HG03575 (cell line): ENCODE measurements at regions not wholly inside any gene's neighbourhood (a gene's known extent, or its start where the extent isn't known, plus 50 kb on each side); places are given as distances from the start of the nearest gene placed in this dataset.
"Not testable (repeated sequence)": the region's sequence is repeated elsewhere in the genome, so short reads cannot be mapped to it uniquely, and the experiment has no call there.

Experiments
- ATAC-seq: cut with Tn5 transposase; IDR thresholded peaks from one replicate; pipeline ENCODE4 v1.9.1; 2021; ENCODE audit not compliant: unreplicated experiment, insufficient number of reproducible peaks, low FRiP score; ENCODE audit errors: extremely low read depth

DNA sequence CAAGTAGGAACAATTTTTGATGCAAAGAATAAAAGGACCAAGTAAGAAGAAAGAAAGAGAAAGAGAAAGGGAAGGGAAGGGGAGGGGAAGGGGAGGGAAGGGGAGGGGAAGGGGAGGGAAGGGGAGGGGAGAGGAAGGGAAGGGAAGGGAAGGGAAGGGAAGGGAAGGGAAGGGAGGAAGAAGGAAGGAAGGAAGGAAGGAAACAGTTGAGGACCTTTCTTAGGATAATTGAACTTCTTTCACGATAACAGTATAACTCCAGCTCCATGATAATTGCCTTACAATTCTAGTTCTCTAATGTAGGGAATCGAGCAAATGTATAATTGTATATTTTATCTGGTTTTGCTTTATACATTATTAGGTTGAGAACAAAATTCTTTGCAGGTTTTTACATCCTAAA lies 556.2 kb upstream of the PCDH10 start:
- ATAC-seq = no peak

DNA sequence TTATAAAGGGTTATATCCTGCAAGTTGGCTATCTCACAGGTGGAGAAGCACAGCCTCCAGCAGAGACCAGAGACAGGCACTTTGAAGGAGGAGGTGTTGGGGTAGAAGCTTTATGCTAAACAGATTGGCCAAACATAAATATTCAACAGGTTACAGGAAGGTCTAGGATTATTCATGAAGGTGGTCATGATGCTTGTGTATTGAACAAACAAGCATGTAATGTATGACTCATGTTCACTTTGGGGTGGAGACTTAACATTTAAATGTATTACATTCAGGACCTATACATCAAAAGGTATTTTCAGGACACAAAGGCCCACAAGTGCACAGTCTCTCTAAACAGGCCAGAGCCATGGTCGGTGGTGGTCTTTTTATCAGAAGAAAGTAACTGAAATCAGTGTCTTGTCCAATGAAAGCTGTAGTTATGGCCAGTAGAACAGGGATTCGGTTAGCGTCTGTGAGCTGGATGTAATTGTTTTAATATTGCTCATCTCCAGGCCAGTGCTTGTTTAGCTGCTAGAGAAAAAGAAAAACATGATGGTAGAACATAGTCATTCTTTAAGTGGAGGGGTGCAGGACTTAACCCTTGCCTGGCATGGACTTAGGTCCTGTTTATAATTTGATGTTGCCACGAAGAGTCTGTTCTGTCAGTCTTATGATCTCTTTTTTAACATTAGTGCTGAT lies 555.2 kb upstream of the PCDH10 start:
- no peak for ATAC-seq

DNA sequence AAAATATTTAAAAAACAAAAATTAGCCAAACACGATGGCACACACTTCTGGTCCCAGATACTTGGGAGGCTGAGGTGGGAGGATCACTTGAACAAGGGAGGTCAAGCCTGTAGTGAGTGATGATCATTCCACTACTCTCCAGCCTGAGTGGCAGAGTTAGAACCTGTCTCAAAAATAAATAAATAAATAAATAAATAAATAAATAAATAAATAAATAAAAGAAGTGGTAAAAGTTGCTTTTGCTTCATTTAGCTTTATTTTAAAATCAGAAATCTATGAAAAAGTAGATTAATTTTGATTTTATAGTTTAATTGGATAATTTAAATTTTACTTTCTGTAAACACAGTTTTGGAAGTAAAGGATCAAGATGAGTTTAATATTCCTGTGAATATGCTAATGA lies 552.9 kb upstream of the PCDH10 start:
- no peak for ATAC-seq

DNA sequence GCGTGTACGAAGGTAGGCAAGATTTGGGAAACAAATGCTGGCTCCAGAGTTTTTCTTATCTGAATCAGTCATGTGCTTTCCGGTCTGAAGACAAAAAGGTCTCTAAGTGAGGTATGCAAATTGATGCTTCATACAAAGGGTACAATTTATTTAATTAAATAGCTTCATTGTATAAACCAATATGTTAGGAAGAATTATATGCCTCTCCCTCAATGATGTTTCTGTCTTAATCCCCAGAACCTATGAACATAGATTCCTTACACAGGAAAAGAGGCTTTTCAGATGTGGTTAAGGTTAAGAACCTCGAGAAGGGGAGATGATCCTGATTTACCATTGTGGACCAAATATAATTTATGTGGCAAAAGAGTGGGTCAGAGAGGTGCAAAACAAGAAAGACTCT lies 543.5 kb upstream of the PCDH10 start:
- no peak for ATAC-seq

DNA sequence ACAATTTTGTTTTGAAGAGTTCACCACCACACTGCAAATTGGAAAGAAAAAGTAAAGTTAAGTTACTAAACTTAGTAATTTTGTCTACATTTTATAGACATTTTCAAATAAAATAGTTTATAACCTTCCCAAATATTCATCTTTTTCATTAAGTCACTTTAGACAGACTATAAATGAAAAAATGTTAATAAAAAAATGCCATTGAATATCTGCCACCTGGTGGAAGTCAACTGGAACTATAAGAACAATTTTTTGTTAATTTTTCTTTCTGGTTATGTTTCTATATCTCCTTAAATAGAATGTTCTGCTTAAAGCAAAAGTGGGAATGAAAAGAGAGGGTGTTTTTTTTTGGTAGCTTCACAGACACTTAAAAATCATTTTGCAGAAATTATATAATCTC lies 534.4 kb upstream of the PCDH10 start:
- no peak for ATAC-seq

DNA sequence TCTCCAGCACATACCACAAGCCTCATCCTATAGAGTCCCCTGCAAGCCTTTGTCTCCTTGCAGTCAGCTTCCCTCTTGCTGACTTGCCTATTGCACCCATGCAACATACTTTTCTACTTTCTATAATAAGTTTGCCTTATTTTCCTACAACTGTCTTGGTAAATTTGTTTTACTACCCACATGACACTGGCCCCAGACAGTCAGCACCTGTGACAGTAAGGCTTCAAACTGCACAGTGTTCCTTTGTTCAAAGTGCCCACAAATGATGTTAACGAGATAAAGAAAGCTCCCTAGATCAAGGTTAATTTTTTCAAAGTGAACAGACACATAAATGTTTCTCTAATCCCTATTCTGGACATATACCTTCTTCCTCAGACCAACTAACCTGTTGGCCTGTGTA lies 529.1 kb upstream of the PCDH10 start:
- no peak for ATAC-seq

DNA sequence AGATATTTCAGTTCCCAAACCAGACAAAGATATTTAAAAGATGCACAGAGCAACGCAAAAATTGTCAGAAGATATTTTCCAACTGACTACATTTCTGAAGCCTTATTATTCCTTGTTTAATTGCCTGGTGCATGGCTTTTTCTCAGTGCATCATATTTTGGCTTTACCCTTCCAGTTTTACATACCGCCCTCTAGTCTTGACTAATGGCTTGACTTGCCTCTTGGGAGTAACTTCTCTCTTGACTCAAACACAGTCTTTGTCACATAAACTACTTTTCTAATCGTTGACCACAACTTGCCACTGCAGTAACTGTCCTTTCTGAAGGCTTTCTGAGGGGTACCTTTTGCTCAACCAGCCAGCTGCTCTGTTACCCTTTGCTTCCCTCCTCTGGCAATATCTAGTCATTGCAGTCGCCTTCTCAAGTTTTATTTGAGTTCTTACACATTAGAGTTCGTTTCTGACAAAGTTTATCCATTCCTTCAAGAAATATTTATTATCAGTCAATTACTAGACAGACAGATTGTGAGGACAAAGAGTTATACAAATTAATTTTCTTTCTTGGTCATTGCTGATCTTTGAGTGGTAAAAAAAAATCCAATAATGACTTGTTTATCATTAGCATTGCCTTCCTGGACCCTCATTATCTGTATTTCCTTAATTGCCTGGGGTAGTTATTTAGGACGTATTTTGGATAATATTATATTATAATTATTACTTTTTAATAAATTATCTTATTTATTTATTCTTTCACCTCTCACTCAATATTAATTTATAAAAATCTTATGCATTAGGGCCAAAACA lies 506.9 kb upstream of the PCDH10 start:
- ATAC-seq = no peak

DNA sequence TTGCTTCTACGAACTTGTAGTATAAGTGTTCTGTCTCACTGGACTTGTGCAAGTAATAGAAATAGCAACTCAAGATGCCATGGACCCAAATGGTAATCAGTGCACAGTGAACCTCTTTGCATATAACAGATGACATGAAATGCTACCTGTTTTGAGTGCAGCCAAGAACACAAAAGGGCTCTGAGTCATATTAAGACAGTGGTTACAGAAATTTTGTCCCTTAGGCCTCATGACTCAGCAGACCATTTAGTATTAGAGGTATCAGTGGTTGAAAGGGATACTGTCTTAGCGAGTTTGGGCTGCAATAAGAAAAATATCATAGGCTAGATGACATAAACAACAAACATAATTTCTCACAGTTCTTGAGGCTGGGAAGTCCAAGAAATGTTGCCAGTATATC lies 502.9 kb upstream of the PCDH10 start:
- peak; percentile 95 for ATAC-seq

DNA sequence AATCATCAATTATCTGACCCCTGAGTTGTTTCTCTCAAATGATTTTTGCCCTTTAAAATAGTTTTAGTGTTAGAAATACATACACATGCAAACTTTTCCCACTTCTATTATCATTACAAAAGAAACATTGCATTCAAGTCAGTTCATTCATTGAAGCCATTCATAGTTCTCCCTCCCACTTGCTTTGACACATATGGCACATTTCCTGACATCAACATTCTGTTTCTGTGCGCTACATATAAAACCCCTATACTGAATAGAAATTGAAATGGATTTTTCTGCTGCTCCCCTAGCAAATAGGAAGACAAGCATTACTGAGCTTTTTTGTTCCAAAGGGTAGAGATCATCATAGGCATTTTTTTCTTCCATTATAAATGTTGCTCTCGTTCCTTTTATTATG lies 497.9 kb upstream of the PCDH10 start:
- ATAC-seq = no peak

DNA sequence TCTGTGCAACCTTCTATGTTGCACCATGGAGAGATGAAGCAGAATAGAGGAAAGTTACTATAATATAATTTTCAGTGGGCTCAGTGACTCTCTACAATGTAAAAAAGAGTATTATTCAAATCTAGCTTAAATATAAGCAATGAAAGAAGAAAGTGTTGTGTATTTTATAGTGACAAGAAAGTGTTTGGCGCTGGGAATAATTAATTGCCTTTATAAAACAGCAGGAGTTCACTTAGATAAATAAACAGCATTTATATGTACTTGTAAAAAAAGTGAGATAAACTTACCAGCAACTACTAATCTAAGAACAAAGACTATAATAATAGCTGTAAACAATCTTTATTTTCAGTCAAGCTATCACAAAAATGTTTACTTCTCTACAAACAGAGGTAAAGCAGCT lies 488.9 kb upstream of the PCDH10 start:
- no peak for ATAC-seq

DNA sequence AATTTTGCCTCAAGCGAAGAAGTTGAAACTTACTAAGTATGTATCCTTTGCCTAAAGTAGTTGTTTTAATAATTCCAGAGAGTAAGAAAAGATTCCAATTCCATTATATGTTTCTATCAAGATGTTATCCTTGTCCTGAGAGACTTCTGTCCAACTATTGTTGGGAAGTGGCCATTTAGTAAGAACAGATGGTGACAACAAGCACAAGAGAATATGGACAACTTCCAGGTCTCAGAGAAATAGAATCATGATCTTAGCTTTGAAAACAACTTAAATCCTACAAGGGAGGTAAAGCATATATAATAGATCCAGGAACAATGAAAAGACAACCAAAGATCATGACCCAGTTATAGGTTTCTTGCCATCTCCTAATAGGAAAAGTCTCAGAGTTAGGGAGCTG lies 486.6 kb upstream of the PCDH10 start:
- no peak for ATAC-seq

DNA sequence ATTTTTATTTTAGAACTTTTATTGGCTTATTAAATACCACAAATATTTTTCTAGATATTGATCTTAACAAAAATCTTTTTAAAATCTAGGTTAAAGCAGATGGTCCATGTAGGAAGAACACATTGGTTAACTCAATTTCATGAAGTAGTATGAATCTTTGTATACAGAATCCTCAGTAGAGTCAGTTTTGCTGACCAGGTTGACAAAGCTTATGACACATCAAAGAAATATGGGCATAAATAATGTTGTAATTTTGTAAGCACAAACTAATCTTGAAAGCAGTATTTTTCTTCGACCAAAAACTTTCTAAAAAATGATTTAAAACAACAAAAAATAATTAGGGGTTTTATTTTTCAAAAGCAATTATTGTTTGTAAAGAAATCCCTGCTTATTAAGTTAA lies 479.3 kb upstream of the PCDH10 start:
- no peak for ATAC-seq

DNA sequence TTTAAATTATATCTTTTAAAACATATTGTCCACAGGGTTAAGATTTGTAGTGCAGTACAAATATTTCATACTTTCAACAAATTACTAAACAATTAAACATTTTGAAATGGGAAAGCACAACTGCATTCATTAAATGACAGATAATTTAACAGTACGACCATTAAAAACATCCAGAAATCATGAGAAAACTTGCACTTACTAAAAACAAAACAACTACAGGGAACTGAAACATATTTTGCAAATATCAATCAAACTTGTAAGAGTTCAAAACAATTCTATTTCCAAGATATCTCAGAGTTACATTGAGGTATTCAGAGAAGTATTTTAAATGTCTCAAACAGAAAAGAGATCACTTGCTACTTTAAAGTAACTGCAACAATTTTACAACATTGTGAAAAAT lies 478.5 kb upstream of the PCDH10 start:
- ATAC-seq = no peak

DNA sequence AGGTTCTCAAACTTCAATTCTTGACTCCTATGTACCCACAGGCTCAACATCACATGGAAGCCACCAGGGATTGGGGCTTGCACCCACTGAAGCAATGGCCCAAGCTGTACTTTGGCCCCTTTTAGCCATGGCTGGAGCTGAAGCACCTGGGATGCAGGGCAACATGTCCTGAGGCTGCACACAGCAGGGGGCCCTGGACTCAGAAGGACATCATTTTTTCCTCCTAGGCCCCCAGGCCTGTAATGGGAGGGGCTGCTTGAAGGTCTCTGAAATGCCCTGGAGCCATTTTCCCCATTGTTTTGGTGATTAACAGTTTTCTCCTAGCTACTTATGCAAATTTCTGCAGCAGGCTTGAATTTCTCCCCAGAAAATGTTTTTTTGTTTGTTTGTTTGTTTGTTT lies 465.1 kb upstream of the PCDH10 start:
- ATAC-seq = no peak

DNA sequence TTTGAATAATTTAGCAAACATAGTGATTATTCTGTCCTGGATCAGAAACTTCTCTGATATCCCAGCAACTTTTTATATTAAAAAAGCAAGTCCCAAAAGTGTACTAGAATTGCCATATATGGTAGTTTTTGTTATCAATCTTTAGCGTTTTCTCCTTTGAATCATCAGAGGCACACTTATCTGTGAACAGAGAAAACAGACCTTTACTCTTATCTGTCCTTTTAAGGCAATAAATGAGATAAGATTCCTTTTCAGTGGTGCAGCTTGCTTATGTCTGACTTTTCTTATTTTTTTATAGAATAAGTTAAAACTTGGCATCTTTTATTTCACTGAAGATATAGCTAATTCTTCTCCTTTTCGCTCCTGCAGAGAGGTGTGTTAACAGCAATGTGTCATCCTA lies 458.1 kb upstream of the PCDH10 start:
- ATAC-seq = no peak

DNA sequence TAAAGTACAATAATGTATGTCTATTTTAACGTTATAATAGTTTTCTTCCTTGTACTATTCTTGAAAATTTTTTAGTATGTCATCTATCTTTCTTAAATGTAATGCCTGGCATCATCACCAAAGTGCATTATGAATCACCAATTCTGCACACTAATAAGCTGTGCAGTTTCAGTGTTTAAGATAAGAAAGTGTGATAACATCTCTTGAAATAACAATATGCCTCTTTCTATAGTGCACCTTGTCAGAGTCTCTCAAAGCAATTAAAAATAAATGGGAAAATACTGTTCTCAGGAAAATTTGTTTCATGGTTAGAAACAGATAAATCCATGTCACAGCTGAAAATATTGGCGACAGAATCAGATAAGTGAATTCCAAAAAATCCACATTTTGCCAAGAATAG lies 457.4 kb upstream of the PCDH10 start:
- ATAC-seq = no peak

DNA sequence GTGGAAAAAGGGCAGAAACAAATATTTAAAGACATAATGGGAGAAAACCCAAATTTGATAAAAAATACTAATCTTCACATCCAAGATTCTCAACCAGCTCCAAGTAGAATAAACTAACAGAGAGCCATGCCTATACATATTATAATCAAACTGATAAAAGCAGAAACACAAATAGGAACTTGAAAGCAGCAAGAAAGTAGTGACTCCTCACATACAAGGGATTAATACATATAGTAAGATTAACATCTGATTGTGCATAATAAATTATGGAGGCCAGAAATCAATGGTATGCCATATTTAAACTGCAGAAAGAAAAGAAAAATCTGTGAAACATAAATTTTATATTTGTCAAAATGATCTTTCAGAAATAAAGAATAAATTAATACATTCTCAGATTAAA lies 454.3 kb upstream of the PCDH10 start:
- no peak for ATAC-seq

DNA sequence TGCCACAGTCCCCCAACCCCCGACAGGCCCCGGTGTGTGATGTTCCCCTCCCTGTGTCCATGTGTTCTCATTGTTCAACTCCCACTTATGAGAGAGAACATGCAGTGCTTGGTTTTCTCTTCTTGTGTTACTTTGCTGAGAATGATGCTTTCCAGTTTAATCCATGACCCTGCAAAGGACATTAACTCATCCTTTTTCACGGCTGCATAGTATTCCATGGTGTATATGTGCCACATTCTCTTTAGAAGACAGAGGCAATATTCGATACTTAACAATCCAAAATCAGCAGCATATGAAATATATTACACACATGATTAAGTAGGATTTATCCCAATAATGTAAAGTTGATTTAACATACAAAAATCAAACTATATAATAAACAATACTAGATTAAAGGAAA lies 451.6 kb upstream of the PCDH10 start:
- ATAC-seq = not testable (repeated sequence)

DNA sequence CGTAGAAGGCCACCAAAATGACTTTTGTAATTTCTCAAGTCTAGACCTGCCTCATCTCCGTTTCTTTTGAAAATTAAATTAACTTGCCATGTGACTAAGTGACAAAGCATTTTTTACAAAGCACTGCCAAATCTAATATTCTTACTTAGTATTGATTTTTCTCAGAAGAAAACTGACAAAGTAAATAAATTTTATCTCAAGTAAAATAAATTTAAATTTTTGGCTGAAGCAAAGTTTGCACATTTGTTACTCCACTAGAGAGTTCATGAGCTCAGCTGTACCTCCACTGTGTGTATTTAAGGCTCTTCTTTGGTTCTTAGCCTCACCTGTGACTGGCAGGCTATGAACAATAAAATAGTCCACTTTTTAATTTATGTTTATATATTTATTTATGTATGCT lies 441.1 kb upstream of the PCDH10 start:
- ATAC-seq = no peak

DNA sequence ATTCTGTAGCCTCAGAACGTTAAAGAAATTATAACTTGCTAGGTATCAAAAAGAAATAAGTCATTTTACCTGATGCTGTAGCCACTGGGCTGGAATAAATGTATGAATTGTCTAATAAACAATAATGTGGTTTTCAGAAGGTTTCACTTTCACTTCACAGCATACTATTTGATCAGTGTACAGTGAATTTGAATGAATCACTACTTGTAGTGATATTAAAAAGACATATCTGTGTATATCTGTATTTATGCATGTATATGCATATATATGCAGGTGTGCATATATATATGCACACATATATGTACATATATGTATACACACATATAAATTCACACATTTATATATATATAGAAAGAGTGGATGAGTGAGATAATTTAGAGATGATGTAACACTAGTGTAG lies 440.0 kb upstream of the PCDH10 start:
- ATAC-seq = no peak

DNA sequence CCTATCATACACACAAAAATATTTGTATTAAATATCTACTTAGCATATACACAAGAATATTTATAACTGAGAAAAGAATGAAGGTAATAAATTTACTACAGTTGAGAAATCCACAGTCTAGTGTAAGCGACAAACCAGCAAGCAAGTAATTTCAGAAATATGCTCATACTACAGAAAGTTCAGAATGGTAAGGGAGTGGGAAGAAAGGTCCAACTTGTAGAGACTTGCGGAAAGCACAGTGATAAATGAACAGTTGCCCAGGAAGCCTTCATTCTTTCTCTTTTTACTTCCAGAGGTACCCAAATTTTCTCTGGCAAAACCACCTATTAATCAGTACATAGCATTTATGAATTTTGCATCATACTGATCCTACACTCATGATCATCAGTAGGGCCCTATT lies 438.1 kb upstream of the PCDH10 start:
- no peak for ATAC-seq
